Activated CD4-positive, CD25-positive, alpha-beta regulatory T cell treated with anti-CD3 and anti-CD28 coated beads, Interleukin-2, amount 50 U/mL, for 24 hours (primary cell): ENCODE measurements at regions not wholly inside any gene's neighbourhood (a gene's known extent, or its start where the extent isn't known, plus 50 kb on each side); places are given as distances from the start of the nearest gene placed in this dataset.
"Not testable (repeated sequence)": the region's sequence is repeated elsewhere in the genome, so short reads cannot be mapped to it uniquely, and the experiment has no call there.

Experiments
- ATAC-seq, 2 donors: fragments of 150-1000 bp; cut with Tn5 transposase; one replicate each; pipeline ENCODE4 v1.10.0; 2021; ENCODE audit warnings: mild to moderate bottlenecking in 1 of 2, moderate library complexity in 1 of 2

DNA sequence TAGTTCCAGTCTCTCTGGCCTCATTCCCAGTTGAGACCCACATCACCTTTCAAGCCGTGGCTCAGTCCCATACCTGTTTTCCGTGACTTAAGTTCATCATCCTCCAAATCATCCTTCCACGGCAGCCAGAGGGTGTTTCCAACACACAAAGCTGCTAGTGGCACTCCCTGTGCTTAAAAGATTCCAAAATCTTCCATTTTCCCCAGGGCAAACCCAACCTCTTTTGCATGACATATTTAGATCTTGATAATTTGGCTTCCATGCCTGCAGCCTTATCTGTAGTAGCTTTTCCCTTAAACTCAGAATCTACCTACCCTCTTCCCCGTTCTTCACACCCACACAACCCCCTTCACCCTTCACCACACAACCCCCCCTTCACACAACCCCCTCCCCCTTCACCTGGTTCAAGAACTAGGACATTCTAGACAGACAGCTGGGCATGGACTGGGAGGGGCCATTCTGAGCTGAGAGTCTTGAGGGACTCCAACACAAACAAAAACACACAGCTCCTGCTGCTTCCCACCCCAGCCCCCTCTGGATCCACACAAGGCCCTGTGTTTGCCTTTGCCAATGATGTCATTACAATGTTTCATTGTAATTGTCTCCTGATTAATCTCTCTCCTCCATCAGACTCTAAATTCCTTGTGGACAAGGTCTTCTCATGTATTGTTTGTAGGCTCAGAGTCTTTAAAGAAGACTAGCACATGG, 268.2 kb downstream of the SH3GL2 start:
- no peak for ATAC-seq

DNA sequence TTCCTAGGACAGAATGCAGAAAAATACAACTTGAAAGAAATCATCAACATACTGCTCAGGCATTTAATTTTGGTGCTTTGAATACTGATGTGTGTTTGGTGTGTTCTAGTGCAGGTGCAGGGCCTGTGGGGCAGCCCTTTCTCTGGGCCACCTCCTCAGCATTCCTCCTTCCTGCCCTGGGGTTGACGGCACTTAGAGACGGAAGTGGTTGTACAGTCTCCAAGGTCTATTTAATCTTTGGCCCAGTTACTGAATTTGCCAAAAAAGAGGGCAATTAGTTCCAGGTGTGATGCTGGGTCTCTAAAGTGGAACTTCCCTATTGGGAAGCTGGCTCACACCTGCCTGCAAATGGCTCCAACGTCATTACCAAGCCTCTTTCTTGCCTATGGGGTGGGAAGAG, 269.0 kb downstream of the SH3GL2 start:
- ATAC-seq: no peak

DNA sequence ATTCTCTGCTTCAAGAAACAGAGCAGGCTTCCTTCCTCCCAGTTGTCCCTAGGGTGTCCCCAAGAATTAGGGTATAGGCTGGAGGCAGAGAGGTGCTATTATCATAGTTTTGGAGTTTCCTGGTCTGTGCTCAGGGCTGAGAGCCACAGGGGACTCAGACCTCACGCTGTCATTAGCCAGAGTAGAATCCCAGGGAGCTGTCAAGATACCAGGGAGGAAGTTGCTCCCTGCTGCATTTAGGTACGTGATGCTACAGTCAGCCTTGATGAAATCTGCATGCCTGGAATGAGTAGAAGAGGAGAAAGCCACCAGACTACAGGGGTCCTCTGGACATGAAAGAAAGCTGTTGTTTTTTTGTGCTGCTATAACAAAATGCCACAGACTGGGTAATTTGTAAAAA, 273.2 kb downstream of the SH3GL2 start:
- no peak for ATAC-seq

DNA sequence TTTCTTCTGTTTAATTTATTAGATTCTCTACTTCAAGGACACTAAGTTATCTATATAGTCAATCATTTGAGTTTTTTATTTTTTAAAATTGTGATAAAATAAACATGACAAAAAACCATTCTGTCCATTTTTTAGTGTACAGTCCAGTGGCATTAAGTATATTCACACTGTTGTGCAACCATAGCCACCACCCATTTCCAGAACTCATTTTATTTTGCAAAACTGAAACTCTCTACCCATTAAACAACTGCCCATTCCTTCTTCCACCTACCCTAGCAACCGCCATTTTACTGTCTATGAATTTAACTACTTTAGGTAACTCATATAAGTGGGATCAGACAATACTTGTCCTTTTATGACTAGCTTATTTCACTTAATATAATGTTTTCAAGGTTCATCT, 275.6 kb downstream of the SH3GL2 start:
- no peak for ATAC-seq

DNA sequence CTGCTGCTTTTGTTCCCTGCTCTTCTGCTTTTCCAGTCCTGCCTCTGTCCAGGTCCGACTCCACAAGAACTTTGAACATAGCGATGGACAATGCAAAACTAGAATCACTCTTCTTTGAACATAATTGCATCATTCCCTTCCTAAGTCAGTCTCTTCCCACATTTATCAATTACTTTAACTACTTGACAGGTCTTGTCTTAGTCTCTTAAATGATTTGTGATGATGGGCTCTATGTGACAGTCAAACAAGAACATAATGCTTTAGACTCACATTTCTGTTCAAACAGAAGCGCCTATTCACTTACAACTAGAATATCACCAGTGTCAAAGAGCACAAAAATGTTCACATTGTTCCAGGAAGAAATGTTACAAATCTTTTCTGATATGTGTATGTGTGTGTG, 278.1 kb downstream of the SH3GL2 start:
- ATAC-seq: no peak

DNA sequence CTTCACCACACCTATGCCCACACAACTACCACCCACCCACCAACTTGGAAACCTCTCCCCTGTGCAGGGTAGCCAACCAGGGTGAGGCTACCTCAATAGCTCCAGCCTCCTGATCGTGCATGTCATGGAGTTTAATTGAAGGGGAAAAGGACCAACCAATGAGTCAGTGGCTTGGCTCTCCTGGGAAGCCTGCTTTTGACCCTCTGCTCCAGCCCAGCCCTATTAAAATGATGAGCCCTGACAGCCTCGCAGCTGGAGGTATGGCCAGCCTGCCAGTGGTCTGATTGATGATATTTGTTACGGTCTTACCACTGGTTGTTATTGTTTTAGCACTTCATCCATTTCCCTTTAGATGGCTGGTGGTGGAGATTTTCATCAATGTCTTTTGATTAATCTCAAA, 280.4 kb downstream of the SH3GL2 start:
- no peak for ATAC-seq

DNA sequence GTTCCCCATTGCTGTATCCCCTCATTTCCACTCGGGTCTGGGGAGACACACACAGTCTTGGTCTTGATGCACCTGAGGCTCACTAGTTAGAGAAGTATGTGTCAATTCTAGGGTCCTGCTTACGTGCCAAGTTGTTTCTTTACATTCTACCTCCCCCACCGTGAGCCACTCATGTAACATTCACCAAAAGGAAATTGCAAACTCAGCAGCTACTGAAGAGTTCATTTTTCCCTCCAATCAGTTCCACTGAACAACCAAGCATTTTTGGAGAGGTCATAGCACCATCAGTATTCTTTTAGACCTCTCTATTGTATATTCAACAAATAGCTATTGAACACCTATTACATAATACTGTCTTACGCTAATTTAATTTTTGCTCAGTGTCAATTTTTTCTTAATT, 281.1 kb downstream of the SH3GL2 start:
- ATAC-seq: no peak

DNA sequence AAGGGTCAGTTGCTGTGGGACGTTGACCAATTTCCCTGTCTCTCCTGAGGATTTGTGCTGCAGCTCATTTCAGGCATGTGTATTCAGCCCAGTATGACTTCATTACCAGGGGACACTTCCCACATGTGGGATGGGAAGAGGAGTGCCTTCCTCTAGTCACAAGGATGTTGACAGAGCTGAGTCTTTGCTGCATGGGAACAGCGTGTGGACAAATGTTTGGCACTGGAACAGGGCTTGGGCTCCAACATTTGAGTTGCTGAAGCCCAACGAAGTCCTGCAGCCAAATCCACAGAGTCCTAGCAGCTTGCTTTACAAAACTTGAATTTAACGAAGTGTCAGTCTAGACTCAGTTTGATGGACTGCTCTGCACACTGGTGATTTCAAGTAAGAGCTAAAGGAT, 283.2 kb downstream of the SH3GL2 start:
- no peak for ATAC-seq

DNA sequence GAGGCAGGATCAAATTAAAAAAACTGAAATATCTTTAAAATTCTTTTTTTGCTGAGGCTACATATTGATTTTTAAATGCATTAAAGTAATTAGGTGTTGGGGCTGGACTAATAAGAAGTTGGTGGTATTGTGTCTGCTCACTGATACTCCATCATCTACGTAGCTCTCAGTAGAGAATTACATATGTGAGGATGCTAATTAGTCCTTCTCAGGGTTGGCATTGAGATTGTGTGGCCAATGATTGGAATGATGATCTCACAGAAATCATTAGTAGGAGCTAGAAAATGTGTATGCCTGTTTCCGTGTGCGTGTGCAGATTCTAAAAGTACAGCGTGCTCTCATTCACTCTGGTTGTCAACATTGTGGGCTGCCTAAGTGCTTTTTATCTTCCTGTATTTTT, 283.8 kb downstream of the SH3GL2 start:
- ATAC-seq: no peak

DNA sequence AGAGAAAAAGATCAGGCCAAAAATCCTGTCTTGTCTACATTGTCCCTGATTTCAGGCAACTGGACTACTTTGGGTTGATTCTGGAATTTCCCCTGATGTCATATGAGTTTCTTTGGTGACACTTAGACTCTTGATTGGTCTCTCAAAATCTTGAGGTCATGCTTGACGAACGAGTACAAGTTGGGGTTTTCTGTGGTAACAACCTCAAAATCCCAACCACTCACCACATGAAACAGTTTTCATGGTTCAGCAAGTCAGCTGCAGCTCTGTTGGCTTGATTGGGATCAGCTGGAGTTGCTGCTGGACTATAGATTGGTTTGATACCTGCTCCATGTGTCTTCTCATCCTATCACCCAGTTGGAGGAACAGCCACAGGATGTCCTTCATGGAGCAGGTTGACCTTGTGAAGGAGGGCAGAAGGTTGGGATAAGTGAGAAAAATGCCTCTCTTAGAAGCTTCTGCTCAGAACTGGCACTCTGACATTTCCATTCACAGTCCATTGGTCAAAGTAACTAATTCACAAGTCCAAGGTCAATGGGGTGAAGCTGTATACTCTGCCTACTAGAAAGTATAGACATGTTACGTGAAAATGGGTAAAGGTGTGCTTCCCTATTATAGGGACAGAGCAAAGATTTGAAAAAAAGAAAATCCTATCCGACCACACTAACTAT, 284.5 kb downstream of the SH3GL2 start:
- ATAC-seq: no peak

DNA sequence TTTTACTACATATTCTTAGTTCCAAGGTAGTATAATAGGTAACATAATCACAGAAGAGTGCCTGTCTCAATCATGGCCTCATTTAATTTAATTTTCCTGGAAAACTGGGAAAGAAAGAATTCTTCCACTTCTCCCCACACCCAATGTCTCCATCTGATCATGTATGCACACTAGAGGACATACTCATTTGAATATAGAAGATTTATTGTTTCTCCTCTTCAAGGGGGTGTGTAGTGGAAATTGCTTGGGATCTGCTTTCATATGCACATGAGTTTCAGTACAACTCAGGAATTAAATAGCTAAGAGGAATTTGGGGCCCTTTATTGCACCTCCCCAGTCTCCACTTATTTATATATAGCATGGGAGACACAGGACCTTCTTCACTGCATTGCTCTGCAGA, 285.1 kb downstream of the SH3GL2 start:
- no peak for ATAC-seq

DNA sequence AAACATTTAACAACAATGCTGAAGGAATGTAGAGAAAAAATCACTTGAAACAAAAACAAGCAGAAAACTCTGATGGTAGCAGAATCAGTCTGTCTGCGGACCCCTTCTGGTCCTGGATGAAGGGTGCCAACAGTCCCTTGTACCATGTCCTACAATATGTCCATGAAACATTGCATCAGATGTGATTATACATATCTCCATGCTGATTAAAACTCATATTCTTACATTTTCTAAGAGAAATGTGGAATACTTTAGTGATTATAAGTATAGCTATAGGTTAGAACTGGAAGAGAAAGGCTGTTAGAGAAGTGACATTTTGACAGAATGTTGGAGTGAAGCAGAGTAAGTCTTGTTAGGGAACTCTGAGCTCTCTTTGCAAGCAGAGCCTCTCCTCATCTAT, 286.1 kb downstream of the SH3GL2 start:
- ATAC-seq: no peak

DNA sequence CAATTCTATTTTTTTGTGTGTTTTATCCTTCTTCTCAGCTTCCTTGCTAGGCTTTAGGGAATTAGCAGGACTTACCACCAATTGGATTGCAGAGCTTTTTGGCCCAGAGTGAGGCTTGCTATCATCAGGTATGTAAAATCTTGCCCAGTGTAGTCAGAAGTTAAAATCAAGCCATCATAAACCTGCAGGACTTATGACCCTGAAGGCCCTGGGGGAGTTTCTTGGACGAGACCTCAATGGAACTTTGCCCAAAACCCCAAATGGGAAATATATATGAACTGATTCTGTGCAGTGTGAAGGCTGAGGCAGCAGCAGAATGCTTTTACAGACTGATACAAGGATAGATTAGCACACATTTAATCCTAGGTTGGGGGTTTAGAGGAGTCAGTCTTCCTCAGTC, 287.0 kb downstream of the SH3GL2 start:
- no peak for ATAC-seq

DNA sequence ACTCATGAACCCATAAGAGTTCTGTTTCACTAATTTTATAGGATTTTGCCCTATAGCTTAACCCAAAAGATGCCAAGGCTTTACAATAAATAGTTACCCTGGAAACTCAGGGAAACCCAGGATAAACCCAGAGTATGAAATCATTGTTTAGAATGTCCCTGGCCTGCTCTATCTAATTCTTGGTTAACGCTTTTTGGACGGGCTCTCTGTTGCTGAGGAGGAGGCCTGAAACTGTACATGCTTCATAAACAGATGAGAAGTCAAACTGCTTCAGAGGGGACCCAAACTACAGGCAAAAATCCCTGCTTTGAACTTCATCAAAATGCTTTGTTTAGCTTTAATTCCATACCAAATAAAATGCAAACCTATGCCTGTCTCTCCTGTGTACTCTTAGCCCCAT, 291.9 kb downstream of the SH3GL2 start:
- ATAC-seq: no peak

DNA sequence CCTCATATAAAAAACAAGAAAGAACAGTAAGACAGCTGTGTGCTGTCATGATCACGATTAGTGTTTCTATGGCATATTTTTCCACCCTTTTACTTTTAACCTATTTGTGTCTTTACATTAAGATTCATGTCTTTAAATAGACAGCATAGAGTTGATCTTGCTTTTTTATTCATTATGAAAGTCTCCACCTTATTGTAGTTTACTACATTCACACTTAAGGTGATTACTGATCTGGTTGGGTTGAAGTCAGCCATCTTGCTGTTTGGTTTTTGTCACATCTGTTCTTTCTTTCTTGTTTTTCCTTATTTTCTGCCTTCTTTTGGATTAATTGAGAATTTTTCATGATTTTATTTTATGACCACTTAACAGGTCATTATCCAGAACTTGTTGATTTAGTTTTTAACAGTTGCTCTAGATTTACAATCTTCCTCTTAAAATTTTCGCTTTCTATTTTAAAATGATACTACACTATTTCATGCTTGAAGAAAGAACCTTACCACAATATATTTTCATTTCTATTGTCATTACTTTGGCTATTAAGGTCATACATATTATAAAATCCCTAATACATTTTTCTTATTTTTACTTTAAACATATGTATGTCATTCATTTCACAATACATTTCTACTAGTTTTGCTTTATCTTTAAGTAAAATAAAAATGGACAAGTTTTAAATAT, 292.5 kb downstream of the SH3GL2 start:
- ATAC-seq: no peak

DNA sequence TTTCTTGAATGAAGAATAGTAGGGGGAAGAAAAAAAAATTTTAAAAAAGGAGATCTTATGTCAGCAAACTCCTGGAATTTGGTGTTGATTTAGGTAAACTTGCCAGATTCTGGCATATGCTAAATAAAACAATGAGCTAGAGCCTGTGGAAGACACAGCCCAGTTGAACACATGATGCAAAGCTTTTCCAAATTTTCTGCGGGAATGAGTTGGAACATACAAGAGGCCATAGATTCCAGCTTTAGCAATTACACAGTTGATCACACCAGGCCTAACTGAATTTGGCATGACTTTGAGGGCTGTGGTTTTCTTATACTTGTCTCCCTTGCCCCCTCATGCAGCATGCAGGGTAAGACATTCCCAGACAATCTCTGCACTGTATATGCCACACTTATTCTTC, 297.0 kb downstream of the SH3GL2 start:
- no peak for ATAC-seq

DNA sequence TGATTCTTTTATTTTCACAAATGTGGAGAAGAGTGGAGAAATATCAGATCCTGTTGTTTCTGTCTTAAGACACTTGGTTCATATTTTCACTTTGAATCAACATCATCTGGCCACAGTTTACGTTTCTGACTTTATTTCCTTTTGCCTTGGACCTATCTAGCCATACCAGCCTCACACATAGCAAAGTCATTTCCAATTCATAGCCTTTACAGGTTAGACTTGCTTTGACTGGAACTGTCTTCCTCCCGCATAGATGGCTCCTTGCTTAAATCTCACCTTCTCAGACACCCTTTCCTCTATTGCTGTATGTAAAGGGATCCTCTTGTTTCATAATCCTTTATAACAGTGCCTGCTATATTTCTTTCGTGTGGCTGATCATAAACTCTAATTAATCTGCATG, 297.8 kb downstream of the SH3GL2 start:
- no peak for ATAC-seq

DNA sequence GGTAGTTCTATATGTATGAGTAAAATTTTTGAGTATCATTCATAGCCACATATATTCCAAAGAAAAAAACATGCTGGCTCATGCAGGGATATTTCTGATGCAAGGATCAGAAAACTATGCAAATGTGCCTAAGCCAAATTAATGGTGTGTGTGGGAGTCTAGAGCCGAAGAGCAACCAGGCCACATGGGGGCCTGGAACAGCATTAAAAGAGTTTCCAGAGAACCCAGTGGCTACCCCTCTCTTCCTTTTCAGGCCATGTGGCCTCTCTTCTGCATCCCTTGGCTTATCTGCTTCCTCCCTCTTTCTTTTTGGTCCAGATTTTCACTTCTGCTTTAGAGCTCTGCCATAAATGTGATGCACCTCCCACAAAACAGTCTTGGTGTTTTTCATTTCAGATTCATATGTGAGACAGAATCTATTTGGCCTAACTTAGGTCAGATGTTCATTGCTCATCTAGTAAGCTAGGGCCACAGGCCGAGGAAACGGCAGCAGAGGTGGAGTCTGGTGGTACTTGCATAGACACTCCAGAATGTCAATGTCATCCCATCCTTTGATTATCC, 300.0 kb downstream of the SH3GL2 start:
- no peak for ATAC-seq

DNA sequence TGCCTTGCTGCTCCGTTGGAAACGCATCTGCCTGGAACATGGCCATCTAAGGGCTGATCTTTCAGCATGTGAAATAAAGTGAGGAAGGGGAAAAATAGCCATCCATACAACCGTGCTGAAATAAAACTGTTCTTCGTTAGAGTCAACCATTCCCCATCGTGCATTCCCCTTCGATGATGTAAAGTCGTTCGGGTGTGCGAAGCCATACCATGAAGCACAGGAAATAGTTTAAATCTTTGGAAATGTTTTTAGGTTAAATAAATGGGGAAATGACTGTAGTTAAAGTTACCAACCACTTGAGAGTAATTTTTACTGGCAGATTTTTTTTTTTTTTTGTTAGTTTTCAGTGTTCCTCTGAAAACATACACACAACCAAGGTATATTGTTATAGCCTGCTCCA, 302.5 kb downstream of the SH3GL2 start:
- no peak for ATAC-seq

DNA sequence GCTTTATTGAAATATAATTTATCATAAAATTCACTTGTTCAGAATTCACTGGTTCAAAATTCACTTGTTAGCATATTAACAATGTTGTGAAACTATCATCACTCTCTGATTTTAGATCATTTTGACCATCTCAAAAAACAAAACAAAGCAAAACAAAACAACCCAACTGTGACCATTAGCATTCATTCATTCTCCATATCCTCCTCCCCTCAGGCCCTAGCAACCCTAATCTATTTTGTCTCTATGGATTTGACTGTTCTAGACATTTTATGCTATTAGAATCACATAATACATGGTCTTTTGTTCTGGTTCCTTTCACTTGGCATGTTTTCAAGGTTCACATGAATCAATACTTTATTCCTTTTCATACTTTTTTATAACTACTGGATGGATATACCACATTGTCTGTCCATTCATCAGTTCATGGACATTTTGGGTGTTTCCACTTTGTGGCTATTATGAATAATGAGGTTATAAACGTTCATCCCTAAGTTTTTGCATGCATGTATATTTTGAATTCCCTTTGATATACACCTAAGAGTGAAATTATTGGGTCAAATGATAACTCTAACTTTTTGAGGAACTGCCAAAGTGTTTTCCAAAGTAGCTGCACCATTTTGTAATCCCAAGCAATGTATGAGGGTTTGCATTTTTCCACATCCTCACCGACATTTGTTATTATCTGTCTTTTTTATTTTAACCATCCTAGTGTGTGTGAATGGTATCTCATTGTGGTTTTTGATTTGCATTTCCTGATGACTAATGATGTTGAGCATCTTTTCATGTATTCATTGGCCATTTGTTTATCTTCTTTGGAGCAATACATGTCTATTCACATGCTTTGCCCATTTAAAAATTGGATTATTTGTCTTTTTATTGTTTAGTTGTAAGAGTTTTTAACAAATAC, 304.1 kb downstream of the SH3GL2 start:
- ATAC-seq: no peak

DNA sequence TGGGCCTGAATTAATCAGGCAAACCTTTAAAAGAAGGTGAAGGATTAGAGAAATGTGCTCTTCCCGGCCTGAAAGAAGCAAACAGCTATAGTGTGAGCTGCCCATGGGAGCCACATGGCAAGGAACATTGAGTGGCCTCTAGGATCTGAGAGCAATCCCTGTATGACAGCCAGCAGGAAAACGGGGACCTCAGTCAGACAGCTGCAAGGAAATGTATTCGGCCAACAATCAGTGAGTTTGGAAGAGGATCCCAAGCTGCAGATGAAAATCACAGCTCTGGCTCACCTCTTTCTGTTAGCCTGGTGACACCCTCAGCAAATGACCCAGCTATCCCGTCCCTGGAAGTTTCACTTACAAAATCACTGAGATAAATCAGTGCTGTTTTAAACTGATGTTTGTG, 309.2 kb downstream of the SH3GL2 start:
- no peak for ATAC-seq

DNA sequence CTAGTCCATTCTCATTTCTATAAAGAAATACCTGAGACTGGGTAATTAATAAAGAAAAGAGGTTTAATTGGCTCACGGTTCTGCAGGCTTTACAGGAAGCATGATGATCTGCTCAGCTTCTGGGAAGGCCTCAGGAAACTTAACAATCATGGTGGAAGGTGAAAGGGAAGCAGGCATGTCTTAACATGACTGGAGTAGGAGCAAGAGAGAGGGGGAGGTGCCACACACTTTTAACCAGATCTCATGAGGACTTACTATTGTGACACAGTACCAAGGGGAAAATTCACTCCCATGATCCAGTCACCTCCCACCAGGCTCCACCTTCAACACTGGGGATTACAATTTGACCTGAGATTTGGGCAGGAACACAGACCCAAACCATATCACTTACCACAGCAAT, 310.1 kb downstream of the SH3GL2 start:
- ATAC-seq: not testable (repeated sequence)
